Suppressor macrophage (primary cell): ENCODE measurements at regions not wholly inside any gene's neighbourhood (a gene's known extent, or its start where the extent isn't known, plus 50 kb on each side); places are given as distances from the start of the nearest gene placed in this dataset.

ENCODE experiments used
- DNase-seq, 4 experiments: peaks; one replicate each; pipeline ENCODE4 v3.0.0-alpha.2; 2020 to 2022

GRCh38 chr1:30314591-30314990 lies 408.8 kb downstream of the MATN1 start:
- no peak for DNase-seq

GRCh38 chr1:30313584-30313983 lies 409.8 kb downstream of the MATN1 start:
- no peak for DNase-seq

- DNase-seq: no peak
Measured at GRCh38 chr1:30313176-30313575, 410.2 kb downstream of the MATN1 start.

GRCh38 chr1:30312226-30312625 lies 411.2 kb downstream of the MATN1 start:
- DNase-seq: peak in 2 of 4 experiments; percentile 3 to 5

- no peak for DNase-seq
Measured at GRCh38 chr1:30311749-30312148, 411.6 kb downstream of the MATN1 start.

GRCh38 chr1:30310966-30311742 lies 412.2 kb downstream of the MATN1 start:
- DNase-seq: no peak

GRCh38 chr1:30307182-30307581 lies 416.2 kb downstream of the MATN1 start:
- DNase-seq: no peak

- no peak for DNase-seq
Measured at GRCh38 chr1:30305519-30305918, 417.9 kb downstream of the MATN1 start.

- no peak for DNase-seq
Measured at GRCh38 chr1:30305061-30305460, 418.3 kb downstream of the MATN1 start.

- DNase-seq: no peak
Measured at GRCh38 chr1:30304080-30304479, 419.3 kb downstream of the MATN1 start.

- DNase-seq: no peak
Measured at GRCh38 chr1:30303387-30303786, 420.0 kb downstream of the MATN1 start.

GRCh38 chr1:30302858-30303257 lies 420.5 kb downstream of the MATN1 start:
- DNase-seq: no peak

GRCh38 chr1:30300669-30301068 lies 422.7 kb downstream of the MATN1 start:
- DNase-seq: no peak

GRCh38 chr1:30299393-30299792 lies 424.0 kb downstream of the MATN1 start:
- DNase-seq: no peak

GRCh38 chr1:30295674-30296073 lies 427.7 kb downstream of the MATN1 start:
- DNase-seq: no peak

GRCh38 chr1:30295266-30295665 lies 428.1 kb downstream of the MATN1 start:
- no peak for DNase-seq

- no peak for DNase-seq
Measured at GRCh38 chr1:30294508-30294907, 428.9 kb downstream of the MATN1 start.

- DNase-seq: no peak
Measured at GRCh38 chr1:30292451-30292850, 430.9 kb downstream of the MATN1 start.

- DNase-seq: no peak
Measured at GRCh38 chr1:30291526-30291925, 431.9 kb downstream of the MATN1 start.

GRCh38 chr1:30290581-30290980 lies 432.8 kb downstream of the MATN1 start:
- DNase-seq: no peak

- no peak for DNase-seq
Measured at GRCh38 chr1:30287976-30288375, 435.4 kb downstream of the MATN1 start.

GRCh38 chr1:30286988-30287839 lies 436.2 kb downstream of the MATN1 start:
- DNase-seq: no peak

GRCh38 chr1:30286241-30286987 lies 437.0 kb downstream of the MATN1 start:
- no peak for DNase-seq
